Gastroesophageal sphincter (tissue), 4 donors: ENCODE measurements at regions not wholly inside any gene's neighbourhood (a gene's known extent, or its start where the extent isn't known, plus 50 kb on each side); places are given as distances from the start of the nearest gene placed in this dataset.

ENCODE experiments used
- ATAC-seq: fragments of 150-250 bp; one replicate; pipeline ENCODE4 v1.9.1; 2016; ENCODE audit warnings: mild to moderate bottlenecking, moderate library complexity
- H3K27ac ChIP-seq, 4 donors: fragments of 200-600 bp; sonication (generic) in 3 of 4; 1 replicate in 3 of 4; 2 replicates in 1 of 4; pipeline ENCODE4 v1.5.1; 2016 to 2019
- H3K27me3 ChIP-seq: fragments of 200-600 bp; sonication (generic); one replicate; pipeline ENCODE4 v1.5.1; 2019
- H3K36me3 ChIP-seq, 2 donors: fragments of 200-600 bp; sonication (generic); one replicate each; pipeline ENCODE4 v1.5.1; 2019; ENCODE audit warnings: control low read depth in 1 of 2
- H3K4me1 ChIP-seq, 3 donors: fragments of 200-600 bp; sonication (generic); 1 replicate in 2 of 3; 2 replicates in 1 of 3; pipeline ENCODE4 v1.5.1; 2016 to 2019; ENCODE audit warnings: control low read depth in 2 of 3
- H3K4me3 ChIP-seq, 2 donors: fragments of 200-600 bp; sonication (generic); one replicate each; pipeline ENCODE4 v1.5.1; 2019; ENCODE audit warnings: mild to moderate bottlenecking in 1 of 2, moderate library complexity in 1 of 2
- H3K9me3 ChIP-seq, 3 donors: fragments of 200-600 bp; sonication (generic); one replicate each; pipeline ENCODE4 v1.5.1; 2017 to 2019; ENCODE audit warnings: control low read depth in 2 of 3
- CTCF ChIP-seq, 4 experiments: fragments of 200-600 bp in 2 of 4; fragments of 450-650 bp in 2 of 4; sonication (generic) in 1 of 4; IDR thresholded peaks; one replicate each; pipeline ENCODE4 v1.5.1; 2017 to 2019; ENCODE audit warnings: antibody characterized with exemption in 4 of 4, mild to moderate bottlenecking in 2 of 4, moderate library complexity in 2 of 4
- EP300 ChIP-seq: sonication (generic); formaldehyde crosslinking; IDR thresholded peaks from one replicate; pipeline ENCODE4 v1.6.1; 2017; ENCODE audit warnings: antibody characterized with exemption, mild to moderate bottlenecking
- POLR2A ChIP-seq, 2 donors: fragments of 450-650 bp; IDR thresholded peaks; one replicate each; pipeline ENCODE4 v1.6.1; 2017; ENCODE audit warnings: antibody characterized with exemption in 2 of 2, mild to moderate bottlenecking in 2 of 2, moderate library complexity in 1 of 2
- POLR2AphosphoS5 ChIP-seq: sonication (generic); formaldehyde crosslinking; IDR thresholded peaks from one replicate; pipeline ENCODE4 v1.6.1; 2017; ENCODE audit warnings: antibody characterized with exemption
- WGBS, 2 donors: methylation state at CpG; one replicate each; pipeline ENCODE4 v1.1.5; 2018; ENCODE audit warnings: low coverage in 1 of 2; 5-methylcytosine and 5-hydroxymethylcytosine counted together

GRCh38 chr10:8189458-8189857 lies 135.0 kb downstream of the GATA3 start:
- H3K4me1 ChIP-seq = no peaks in the 10 kb centered on the region
- no peak for ATAC-seq
- TF ChIP-seq POLR2A (IDR thresholded peaks at IDR 0.05) = no peak
- no peak for TF ChIP-seq EP300
- TF ChIP-seq POLR2AphosphoS5 = no peak
- no peak for TF ChIP-seq CTCF (IDR thresholded peaks at IDR 0.05)
- H3K9me3 ChIP-seq = no peaks in the 10 kb centered on the region
- H3K4me3 ChIP-seq = no peak overlapping the region
- peaks cover 9% of the 10 kb centered on the region for H3K27me3 ChIP-seq
- H3K27ac ChIP-seq = no peak overlapping the region
- H3K36me3 ChIP-seq = no peaks in the 10 kb centered on the region
- 64 to 76% methylated on average over 7 to 8 of the region's 8 CpGs for WGBS, 2 donors

GRCh38 chr10:8192301-8192700 lies 137.8 kb downstream of the GATA3 start:
- TF ChIP-seq POLR2AphosphoS5 (no peak), POLR2A (IDR thresholded peaks at IDR 0.05) (no peak), CTCF (IDR thresholded peaks at IDR 0.05) (no peak), EP300 (no peak)
- H3K36me3 ChIP-seq = no peaks in the 10 kb centered on the region
- H3K27me3 ChIP-seq = peaks cover 9% of the 10 kb centered on the region
- H3K27ac ChIP-seq = no peak overlapping the region
- no peaks in the 10 kb centered on the region for H3K4me1 ChIP-seq
- H3K9me3 ChIP-seq = no peaks in the 10 kb centered on the region
- no peak for ATAC-seq
- no peak overlapping the region for H3K4me3 ChIP-seq

- Histone ChIP-seq H3K27ac (no peak overlapping the region), H3K27me3 (peaks cover 7% of the 10 kb centered on the region), H3K36me3 (no peaks in the 10 kb centered on the region), H3K4me3 (no peak overlapping the region), H3K9me3 (no peaks in the 10 kb centered on the region), H3K4me1 (no peaks in the 10 kb centered on the region)
- no peak for TF ChIP-seq POLR2AphosphoS5
- ATAC-seq = no peak
- WGBS, 2 donors = 72% methylated on average over 2 to 4 of the region's 4 CpGs
Measured at GRCh38 chr10:8193546-8193945, 139.1 kb downstream of the GATA3 start.

- H3K27ac ChIP-seq = no peak overlapping the region
- H3K27me3 ChIP-seq = peaks cover 2% of the 10 kb centered on the region
- no peak for TF ChIP-seq POLR2AphosphoS5
- TF ChIP-seq EP300 = no peak
- no peak for TF ChIP-seq CTCF (IDR thresholded peaks at IDR 0.05)
- TF ChIP-seq POLR2A (IDR thresholded peaks at IDR 0.05) = no peak
- H3K4me1 ChIP-seq = no peaks in the 10 kb centered on the region
- no peak for ATAC-seq
- no peaks in the 10 kb centered on the region for H3K9me3 ChIP-seq
- no peaks in the 10 kb centered on the region for H3K36me3 ChIP-seq
- 74 to 90% methylated on average over 6 to 7 of the region's 7 CpGs for WGBS, 2 donors
- H3K4me3 ChIP-seq = no peak overlapping the region
Measured at GRCh38 chr10:8194050-8194449, 139.6 kb downstream of the GATA3 start.

GRCh38 chr10:8206882-8207281 lies 152.4 kb downstream of the GATA3 start:
- Histone ChIP-seq H3K4me1 (no peaks in the 10 kb centered on the region), H3K27me3 (peaks cover 8% of the 10 kb centered on the region), H3K27ac (no peak overlapping the region), H3K36me3 (no peaks in the 10 kb centered on the region), H3K9me3 (no peaks in the 10 kb centered on the region), H3K4me3 (no peak overlapping the region)
- TF ChIP-seq POLR2A (IDR thresholded peaks at IDR 0.05) (no peak), POLR2AphosphoS5 (no peak), EP300 (no peak), CTCF (IDR thresholded peaks at IDR 0.05) (no peak)
- ATAC-seq = no peak

- H3K4me1 ChIP-seq = no peaks in the 10 kb centered on the region
- WGBS, 2 donors = 81 to 90% methylated on average over 2 to 4 of the region's 4 CpGs
- H3K36me3 ChIP-seq = no peaks in the 10 kb centered on the region
- no peaks in the 10 kb centered on the region for H3K9me3 ChIP-seq
- H3K27ac ChIP-seq = no peak overlapping the region
- H3K4me3 ChIP-seq = no peak overlapping the region
- ATAC-seq = no peak
- H3K27me3 ChIP-seq = peaks cover 12% of the 10 kb centered on the region
- TF ChIP-seq EP300 (no peak), POLR2A (IDR thresholded peaks at IDR 0.05) (no peak), POLR2AphosphoS5 (no peak), CTCF (IDR thresholded peaks at IDR 0.05) (no peak)
Measured at GRCh38 chr10:8211631-8212030, 157.1 kb downstream of the GATA3 start.
